Activated CD4-positive, alpha-beta T cell treated with anti-CD3 and anti-CD28 coated beads, Interleukin-2, Interleukin-4, amounts not matched to agents 100 ng/mL and 50 ng/mL, durations not matched to agents 16 hours and 8 hours (primary cell): ENCODE measurements at regions not wholly inside any gene's neighbourhood (a gene's known extent, or its start where the extent isn't known, plus 50 kb on each side); places are given as distances from the start of the nearest gene placed in this dataset.

Experiments used
- DNase-seq: peaks from one replicate; pipeline ENCODE4 v3.0.0-alpha.2; 2020; ENCODE audit warnings: low spot score

GRCh38 chr2:18253686-18254197, 306.7 kb downstream of the RDH14 start:
- no peak for DNase-seq

- no peak for DNase-seq
Observed at GRCh38 chr2:18251486-18251885, 309.0 kb downstream of the RDH14 start.

- no peak for DNase-seq
Observed at GRCh38 chr2:18247282-18248110, 313.0 kb downstream of the RDH14 start.

- DNase-seq = no peak
Observed at GRCh38 chr2:18245375-18245774, 315.1 kb downstream of the RDH14 start.

GRCh38 chr2:18244845-18245244, 315.6 kb downstream of the RDH14 start:
- DNase-seq = no peak

- DNase-seq = no peak
Observed at GRCh38 chr2:18243816-18244215, 316.6 kb downstream of the RDH14 start.

GRCh38 chr2:18242716-18243115, 317.7 kb downstream of the RDH14 start:
- DNase-seq = no peak

GRCh38 chr2:18238209-18238608, 322.2 kb downstream of the RDH14 start:
- DNase-seq = no peak

GRCh38 chr2:18237298-18237697, 323.2 kb downstream of the RDH14 start:
- no peak for DNase-seq

GRCh38 chr2:18232731-18233438, 327.6 kb downstream of the RDH14 start:
- DNase-seq = no peak

- no peak for DNase-seq
Observed at GRCh38 chr2:18230668-18231067, 329.8 kb downstream of the RDH14 start.

GRCh38 chr2:18219676-18220075, 340.8 kb downstream of the RDH14 start:
- DNase-seq = no peak

GRCh38 chr2:18218160-18218933, 339.9 kb downstream of the KCNS3 start:
- DNase-seq = no peak

GRCh38 chr2:18214936-18215335, 336.5 kb downstream of the KCNS3 start:
- DNase-seq = no peak

GRCh38 chr2:18213986-18214385, 335.5 kb downstream of the KCNS3 start:
- no peak for DNase-seq

- no peak for DNase-seq
Observed at GRCh38 chr2:18209934-18210639, 331.6 kb downstream of the KCNS3 start.

GRCh38 chr2:18208956-18209355, 330.5 kb downstream of the KCNS3 start:
- DNase-seq = no peak

- DNase-seq = no peak
Observed at GRCh38 chr2:18200771-18201170, 322.3 kb downstream of the KCNS3 start.

GRCh38 chr2:18198677-18199076, 320.2 kb downstream of the KCNS3 start:
- no peak for DNase-seq

GRCh38 chr2:18194161-18194560, 315.7 kb downstream of the KCNS3 start:
- DNase-seq = no peak

- no peak for DNase-seq
Observed at GRCh38 chr2:18186816-18187613, 308.5 kb downstream of the KCNS3 start.
